HCT116 (cell line): ENCODE measurements at regions not wholly inside any gene's neighbourhood (a gene's known extent, or its start where the extent isn't known, plus 50 kb on each side); places are given as distances from the start of the nearest gene placed in this dataset.

Source experiments
- ATAC-seq: fragments of 200-7000 bp; cut with Tn5 transposase; 2 replicates; pipeline ENCODE4 v1.9.1; 2020; ENCODE audit warnings: mild to moderate bottlenecking, moderate library complexity
- BruUV-seq: library from RNA; stranded (reverse); fragments of 400-500 nt; replicated peaks from 2 replicates; lab custom pipeline; 2021; lab: Mats Ljungman, UMichigan
- CTCF ChIA-PET: fragments of 300-600 bp; sonication (Branson Sonifier 250); formaldehyde crosslinking; loops from one replicate; lab custom pipeline; 2021; ENCODE audit warnings: antibody characterized with exemption; lab: Charles Lee
- POLR2A ChIA-PET: fragments of 300-600, 350-600 bp; sonication (Branson Sonifier 250); formaldehyde crosslinking; loops from one replicate; lab custom pipeline; 2021; ENCODE audit warnings: antibody characterized with exemption; lab: Charles Lee
- RAD21 ChIA-PET, 2 experiments: fragments of 300-600 bp; sonication (Branson Sonifier 250); formaldehyde crosslinking; loops; one replicate each; lab custom pipeline; 2023; ENCODE audit warnings: low total read pairs in 2 of 2; ENCODE audit not compliant: uncharacterized antibody in 2 of 2, unreplicated experiment in 2 of 2, low non-redundant PET in 1 of 2; lab: Charles Lee
- DNase-seq: peaks from one replicate; pipeline ENCODE4 v3.0.0-alpha.2; 2010; ENCODE audit warnings: low read depth, low spot score
- H2AFZ ChIP-seq: fragments of 200-600 bp; shearing (Covaris generic), sonication (generic); 2 replicates; pipeline ENCODE4 v1.6.1; 2017; ENCODE audit warnings: low read depth, mixed run types, mixed read lengths, antibody characterized with exemption, low read length; ENCODE audit not compliant: poor library complexity, severe bottlenecking
- H3K27ac ChIP-seq: 2 replicates; pipeline ENCODE4 v1.5.1; 2012; ENCODE audit warnings: low read depth, low read length
- H3K27me3 ChIP-seq: fragments of 200-600 bp; sonication (generic); 2 replicates; pipeline ENCODE4 v1.6.1; 2016; ENCODE audit warnings: mixed run types, low read length, mixed read lengths; ENCODE audit not compliant: insufficient read depth
- H3K36me3 ChIP-seq, 2 experiments: fragments of 200-500 bp in 1 of 2; fragments of 200-600 bp in 1 of 2; sonication (Bioruptor generic) in 1 of 2; sonication (generic) in 1 of 2; 2 replicates each; pipeline versions ENCODE4 v1.5.1 to v1.6.1; 2014 to 2016; ENCODE audit warnings: low read length in 2 of 2, inconsistent platforms in 1 of 2, mixed read lengths in 1 of 2, mixed run types in 1 of 2; ENCODE audit not compliant: insufficient read depth in 2 of 2, control insufficient read depth in 1 of 2
- H3K4me1 ChIP-seq, 2 experiments: fragments of 200-600 bp in 1 of 2; sonication (generic) in 1 of 2; 2 replicates each; pipeline versions ENCODE4 v1.5.1 to v1.6.1; 2012 to 2017; ENCODE audit warnings: low read length in 2 of 2, inconsistent platforms in 1 of 2, mild to moderate bottlenecking in 1 of 2, mixed read lengths in 1 of 2, mixed run types in 1 of 2, moderate library complexity in 1 of 2; ENCODE audit not compliant: insufficient read depth in 2 of 2, control insufficient read depth in 1 of 2
- H3K4me2 ChIP-seq: fragments of 200-600 bp; sonication (generic); 2 replicates; pipeline ENCODE4 v1.6.1; 2017; ENCODE audit warnings: mixed run types, low read length, mixed read lengths
- H3K4me3 ChIP-seq, 2 experiments: fragments of 200-600 bp in 1 of 2; sonication (generic) in 1 of 2; replicated peaks in 1 of 2; 2 replicates each; pipeline ENCODE4 v1.5.1; 2011 to 2016; ENCODE audit warnings: low read length in 2 of 2, control low read depth in 1 of 2, low read depth in 1 of 2, mild to moderate bottlenecking in 1 of 2, mixed read lengths in 1 of 2, mixed run types in 1 of 2
- H3K79me2 ChIP-seq: fragments of 200-600 bp; sonication (generic); 2 replicates; pipeline ENCODE4 v1.6.1; 2017; ENCODE audit warnings: mild to moderate bottlenecking, mixed run types, low read length, moderate library complexity, mixed read lengths; ENCODE audit not compliant: insufficient read depth
- H3K9ac ChIP-seq: fragments of 200-600 bp; sonication (generic); 2 replicates; pipeline ENCODE4 v1.6.1; 2016; ENCODE audit warnings: low read length, mixed read lengths
- H3K9me2 ChIP-seq: fragments of 200-600 bp; sonication (generic), shearing (Covaris generic); 2 replicates; pipeline ENCODE4 v1.6.1; 2017; ENCODE audit warnings: mixed run types, mild to moderate bottlenecking, moderate library complexity; ENCODE audit not compliant: insufficient read depth
- H3K9me3 ChIP-seq, 2 experiments: fragments of 200-500 bp in 1 of 2; fragments of 200-600 bp in 1 of 2; sonication (Bioruptor generic) in 1 of 2; sonication (generic) in 1 of 2; 2 replicates each; pipeline ENCODE4 v1.6.1; 2014 to 2017; ENCODE audit warnings: low read length in 2 of 2, mixed read lengths in 2 of 2, inconsistent platforms in 1 of 2, low read depth in 1 of 2, mild to moderate bottlenecking in 1 of 2, mixed run types in 1 of 2, moderate library complexity in 1 of 2; ENCODE audit not compliant: control insufficient read depth in 1 of 2, insufficient read depth in 1 of 2
- H4K20me1 ChIP-seq: fragments of 200-600 bp; sonication (generic), shearing (Covaris generic); 2 replicates; pipeline ENCODE4 v1.6.1; 2017; ENCODE audit warnings: mixed run types, mild to moderate bottlenecking, moderate library complexity; ENCODE audit not compliant: insufficient read depth
- CBX3 ChIP-seq: IDR thresholded peaks from 2 replicates; pipeline ENCODE4 v1.6.1; 2012; ENCODE audit warnings: low read depth
- CEBPB ChIP-seq: IDR thresholded peaks from 2 replicates; pipeline ENCODE4 v1.6.1; 2012; ENCODE audit warnings: low read depth
- CTCF ChIP-seq, 3 experiments: fragments of 200-600 bp in 1 of 3; sonication (generic) in 1 of 3; IDR thresholded peaks in 2 of 3; conservative IDR thresholded peaks in 1 of 3; 2 replicates each; pipeline ENCODE4 v1.5.1; 2012 to 2017; ENCODE audit warnings: low read depth in 2 of 3, low read length in 2 of 3, antibody characterized with exemption in 1 of 3, borderline replicate concordance in 1 of 3, control low read depth in 1 of 3, mild to moderate bottlenecking in 1 of 3, mixed read lengths in 1 of 3, mixed run types in 1 of 3, moderate library complexity in 1 of 3; ENCODE audit not compliant: insufficient read depth in 1 of 3
- EGR1 ChIP-seq: IDR thresholded peaks from 2 replicates; pipeline ENCODE4 v1.6.1; 2012; ENCODE audit warnings: low read depth
- EZH2 ChIP-seq: fragments of 200-600 bp; sonication (generic); IDR thresholded peaks from 2 replicates; pipeline ENCODE4 v1.6.1; 2017; ENCODE audit warnings: antibody characterized with exemption, mixed run types
- FOSL1 ChIP-seq: IDR thresholded peaks from 2 replicates; pipeline ENCODE4 v1.6.1; 2012; ENCODE audit warnings: low read depth
- JUND ChIP-seq: IDR thresholded peaks from 2 replicates; pipeline ENCODE4 v1.6.1; 2012
- MAX ChIP-seq: IDR thresholded peaks from 2 replicates; pipeline ENCODE4 v1.6.1; 2012
- POLR2AphosphoS5 ChIP-seq: IDR thresholded peaks from 2 replicates; pipeline ENCODE4 v1.6.1; 2011; ENCODE audit warnings: mild to moderate bottlenecking, low read depth, low read length, moderate library complexity
- RAD21 ChIP-seq: IDR thresholded peaks from 2 replicates; pipeline ENCODE4 v1.6.1; 2012; ENCODE audit warnings: low read depth, mild to moderate bottlenecking
- REST ChIP-seq: IDR thresholded peaks from 2 replicates; pipeline ENCODE4 v1.6.1; 2012; ENCODE audit warnings: low read depth
- SRF ChIP-seq: IDR thresholded peaks from 2 replicates; pipeline ENCODE4 v1.6.1; 2012; ENCODE audit warnings: low read depth
- TCF7L2 ChIP-seq: IDR thresholded peaks from 2 replicates; pipeline ENCODE4 v1.7.0; 2011; ENCODE audit warnings: borderline replicate concordance, inconsistent platforms; ENCODE audit not compliant: insufficient read depth, insufficient read length; ENCODE audit errors: extremely low read depth
- YY1 ChIP-seq: IDR thresholded peaks from 2 replicates; pipeline ENCODE4 v1.6.1; 2011; ENCODE audit warnings: low read length, low read depth, moderate library complexity, mild to moderate bottlenecking; ENCODE audit not compliant: insufficient replicate concordance; ENCODE audit errors: extremely low read depth
- ZBTB33 ChIP-seq: IDR thresholded peaks from 2 replicates; pipeline ENCODE4 v1.6.1; 2011; ENCODE audit warnings: mild to moderate bottlenecking, low read length, moderate library complexity; ENCODE audit not compliant: insufficient replicate concordance; ENCODE audit errors: extremely low read depth
- ZFX ChIP-seq: fragments of 450-650 bp; IDR thresholded peaks from 2 replicates; pipeline ENCODE4 v1.6.1; 2017
- ZNF274 ChIP-seq: fragments of 200-500 bp; sonication (Bioruptor generic); IDR thresholded peaks from 2 replicates; pipeline ENCODE4 v1.6.1; 2014; ENCODE audit warnings: mild to moderate bottlenecking, low read depth, low read length, inconsistent platforms
- intact Hi-C: fragments of 100-400 bp; cut with micrococcal nuclease; formaldehyde crosslinking; loops from 2 replicates; pipeline ENCODE4 v1.10.0; 2022

GRCh38 chr5:93164690-93165089 lies 416.3 kb downstream of the NR2F1-AS1 start (continued):
- TF ChIP-seq RAD21 (peak; percentile 28), CEBPB (peak; percentile 80)

GRCh38 chr5:93163010-93163663 lies 417.9 kb downstream of the NR2F1-AS1 start:
- H3K4me3 ChIP-seq: peak overlapping the region in 1 of 2 experiments; percentile 14; a peak in 1 of 4 replicates
- DNase-seq (peak; percentile 91), ATAC-seq (peak; percentile 72)
- no TSS peak for BruUV-seq
- no peaks in the 10 kb centered on the region for H3K36me3 ChIP-seq
- peak overlapping the region; percentile 95 for H3K27ac ChIP-seq
- H3K9ac ChIP-seq: peak overlapping the region; percentile 39
- CTCF ChIA-PET: no interaction called here
- H3K4me1 ChIP-seq: peaks cover 55 to 74% of the 10 kb centered on the region in 2 experiments
- H3K9me2 ChIP-seq: no peaks in the 10 kb centered on the region
- H4K20me1 ChIP-seq: no peaks in the 10 kb centered on the region
- H3K79me2 ChIP-seq: 0 out of 2 replicates have a peak, but pooled peaks cover 3% of the 10 kb centered on the region
- POLR2A ChIA-PET: interaction anchor here (0.6 to 1.4 kb wide), 3 partner anchors 11 to 61 kb away, joined by 3 read pairs; no protein-coding TSS in a partner anchor
- RAD21 ChIA-PET: no interaction called here
- no peak overlapping the region for H2AFZ ChIP-seq
- H3K27me3 ChIP-seq: no peaks in the 10 kb centered on the region
- intact Hi-C loops: loop anchor here (1.0 to 5.0 kb wide), 4 partner anchors 30 to 611 kb away; partner anchors contain the start of genes NR2F1 and NR2F1-AS1
- no peaks in the 10 kb centered on the region for H3K9me3 ChIP-seq
- peak overlapping the region; percentile 68 for H3K4me2 ChIP-seq
- peak; percentile 47; the same call in 1 of the 2 replicates for TF ChIP-seq SRF
- TF ChIP-seq CBX3: peak; percentile 92
- TF ChIP-seq REST: no peak
- TF ChIP-seq FOSL1: peak; percentile 98
- no peak for TF ChIP-seq ZFX
- TF ChIP-seq ZNF274: no peak
- TF ChIP-seq POLR2AphosphoS5: peak; percentile 56; the same call in 1 of the 2 replicates
- peak; percentile 75 for TF ChIP-seq TCF7L2
- peak; percentile 96 for TF ChIP-seq JUND
- peak; percentile 40 for TF ChIP-seq ZBTB33
- no peak for TF ChIP-seq CTCF (IDR thresholded peaks at IDR 0.05 in 2 of 3, conservative IDR thresholded peaks at IDR 0.05 in 1 of 3; ENCODE audit: borderline replicate concordance in 1 of 3, insufficient read depth in 1 of 3, low read depth in 2 of 3, low read length in 2 of 3)
- no peak; the same call in 1 of the 2 replicates for TF ChIP-seq MAX
- TF ChIP-seq YY1: no peak
- no peak for TF ChIP-seq EZH2
- TF ChIP-seq RAD21: peak; percentile 24
- TF ChIP-seq EGR1: no peak
